ENCODE measurements at regions not wholly inside any gene's neighbourhood (a gene's known extent, or its start where the extent isn't known, plus 50 kb on each side); places are given as distances from the start of the nearest gene placed in this dataset.

DNA sequence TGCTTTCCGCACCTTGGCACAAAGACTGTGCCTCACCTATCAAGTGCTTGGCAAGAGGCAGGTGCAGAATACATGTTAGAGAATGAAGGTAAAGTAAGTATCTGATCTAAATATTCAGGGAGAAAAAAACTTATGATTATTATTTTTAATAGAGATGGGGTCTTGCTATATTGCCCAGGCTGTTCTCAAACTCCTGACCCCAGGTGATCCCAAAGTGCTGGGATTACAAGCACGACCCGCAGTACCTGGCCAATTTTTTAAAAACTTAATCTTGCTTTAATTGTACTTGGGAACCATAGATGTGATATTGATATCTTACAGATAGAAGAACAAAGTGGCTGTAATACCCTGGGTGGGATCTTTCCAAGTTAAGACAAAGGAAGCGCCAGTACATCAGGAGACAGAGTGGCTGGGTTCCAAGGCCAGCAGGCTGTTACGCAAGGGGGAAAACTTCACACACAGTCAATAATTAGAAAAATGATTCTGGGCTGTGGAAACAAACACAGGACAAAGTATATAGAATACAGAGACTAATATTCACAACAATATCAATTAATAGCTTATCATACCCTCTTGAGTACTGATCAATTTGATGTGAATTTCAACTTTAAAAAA lies 58.6 kb upstream of the ATP1A1 start:
- TF ChIP-seq POLR2A (IDR thresholded peaks at IDR 0.05) (no peak), POLR2AphosphoS5 (IDR thresholded peaks at IDR 0.05) (no peak), EP300 (IDR thresholded peaks at IDR 0.05; ENCODE audit: low read depth) (no peak)
- TF ChIP-seq, protein P1, sequence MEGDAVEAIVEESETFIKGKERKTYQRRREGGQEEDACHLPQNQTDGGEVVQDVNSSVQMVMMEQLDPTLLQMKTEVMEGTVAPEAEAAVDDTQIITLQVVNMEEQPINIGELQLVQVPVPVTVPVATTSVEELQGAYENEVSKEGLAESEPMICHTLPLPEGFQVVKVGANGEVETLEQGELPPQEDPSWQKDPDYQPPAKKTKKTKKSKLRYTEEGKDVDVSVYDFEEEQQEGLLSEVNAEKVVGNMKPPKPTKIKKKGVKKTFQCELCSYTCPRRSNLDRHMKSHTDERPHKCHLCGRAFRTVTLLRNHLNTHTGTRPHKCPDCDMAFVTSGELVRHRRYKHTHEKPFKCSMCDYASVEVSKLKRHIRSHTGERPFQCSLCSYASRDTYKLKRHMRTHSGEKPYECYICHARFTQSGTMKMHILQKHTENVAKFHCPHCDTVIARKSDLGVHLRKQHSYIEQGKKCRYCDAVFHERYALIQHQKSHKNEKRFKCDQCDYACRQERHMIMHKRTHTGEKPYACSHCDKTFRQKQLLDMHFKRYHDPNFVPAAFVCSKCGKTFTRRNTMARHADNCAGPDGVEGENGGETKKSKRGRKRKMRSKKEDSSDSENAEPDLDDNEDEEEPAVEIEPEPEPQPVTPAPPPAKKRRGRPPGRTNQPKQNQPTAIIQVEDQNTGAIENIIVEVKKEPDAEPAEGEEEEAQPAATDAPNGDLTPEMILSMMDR (IDR thresholded peaks at IDR 0.05) = no peak

Measured in transverse colon (tissue), 4 donors.